Sciatic nerve (tissue), 2 donors: ENCODE measurements at regions not wholly inside any gene's neighbourhood (a gene's known extent, or its start where the extent isn't known, plus 50 kb on each side); places are given as distances from the start of the nearest gene placed in this dataset.

Source experiments
- ATAC-seq: fragments of 200-7000 bp; cut with Tn5 transposase; one replicate; pipeline ENCODE4 v1.9.1; 2020; ENCODE audit warnings: mild to moderate bottlenecking, moderate library complexity
- DNase-seq: peaks from one replicate; pipeline ENCODE4 v3.0.0-alpha.2; 2020; ENCODE audit warnings: low spot score
- intact Hi-C: fragments of 100-400 bp; cut with DNase I; formaldehyde crosslinking; loops from one replicate; pipeline ENCODE4 v1.14.2; 2022
- donor health status: DM: no; HTN: no; CAD: no.
- donor health status: DM: no; HTN: no; CAD: no.

- DNase-seq (no peak), ATAC-seq (peak; percentile 99)
- intact Hi-C loops, result no loop called here
Observed at GRCh38 chr2:348361-348916, 60.5 kb upstream of the ALKAL2 start.

GRCh38 chr2:344811-345210 is 56.9 kb upstream of the ALKAL2 start:
- ATAC-seq, result no peak
- no peak for DNase-seq

GRCh38 chr2:343355-343754 is 55.5 kb upstream of the ALKAL2 start:
- intact Hi-C loops, result no loop called here
- no peak for DNase-seq

More at GRCh38 chr2:344811-345210, 56.9 kb upstream of the ALKAL2 start:
- intact Hi-C loops, result no loop called here

GRCh38 chr2:341912-342311 is 54.0 kb upstream of the ALKAL2 start:
- DNase-seq (no peak), ATAC-seq (no peak)
- intact Hi-C loops, result no loop called here

More at GRCh38 chr2:343355-343754, 55.5 kb upstream of the ALKAL2 start:
- no peak for ATAC-seq

GRCh38 chr2:341017-341542 is 53.2 kb upstream of the ALKAL2 start:
- intact Hi-C loops, result no loop called here
- ATAC-seq, result no peak
- DNase-seq, result no peak
